NCI-H2081 (cell line): ENCODE measurements at regions not wholly inside any gene's neighbourhood (a gene's known extent, or its start where the extent isn't known, plus 50 kb on each side); places are given as distances from the start of the nearest gene placed in this dataset.

Source experiments
- DNase-seq, 2 experiments: peaks; one replicate each; lab custom pipeline; 2025; lab: John Stamatoyannopoulos, UW

- DNase-seq = no peak
Observed at GRCh38 chr22:47550524-47551430, 788.3 kb downstream of the TBC1D22A start.

- no peak for DNase-seq
Observed at GRCh38 chr22:47549741-47550340, 787.4 kb downstream of the TBC1D22A start.

- DNase-seq = no peak
Observed at GRCh38 chr22:47548953-47549740, 786.7 kb downstream of the TBC1D22A start.

GRCh38 chr22:47547881-47548650, 785.6 kb downstream of the TBC1D22A start:
- no peak for DNase-seq

GRCh38 chr22:47547239-47547661, 784.8 kb downstream of the TBC1D22A start:
- no peak for DNase-seq

- no peak for DNase-seq
Observed at GRCh38 chr22:47544696-47545095, 782.2 kb downstream of the TBC1D22A start.

- DNase-seq = no peak
Observed at GRCh38 chr22:47543447-47543846, 781.0 kb downstream of the TBC1D22A start.

- DNase-seq = no peak
Observed at GRCh38 chr22:47540011-47540410, 777.6 kb downstream of the TBC1D22A start.

GRCh38 chr22:47539374-47539773, 776.9 kb downstream of the TBC1D22A start:
- no peak for DNase-seq

- no peak for DNase-seq
Observed at GRCh38 chr22:47535681-47536080, 773.2 kb downstream of the TBC1D22A start.

- DNase-seq = no peak
Observed at GRCh38 chr22:47534804-47535410, 772.5 kb downstream of the TBC1D22A start.

- no peak for DNase-seq
Observed at GRCh38 chr22:47533961-47534803, 771.7 kb downstream of the TBC1D22A start.

- DNase-seq = no peak
Observed at GRCh38 chr22:47517062-47517461, 754.6 kb downstream of the TBC1D22A start.

GRCh38 chr22:47515384-47516125, 753.1 kb downstream of the TBC1D22A start:
- no peak for DNase-seq

GRCh38 chr22:47512617-47513016, 750.2 kb downstream of the TBC1D22A start:
- no peak for DNase-seq

- no peak for DNase-seq
Observed at GRCh38 chr22:47504962-47505361, 742.5 kb downstream of the TBC1D22A start.

- DNase-seq = no peak
Observed at GRCh38 chr22:47498969-47499495, 736.6 kb downstream of the TBC1D22A start.

GRCh38 chr22:47497666-47498065, 735.2 kb downstream of the TBC1D22A start:
- DNase-seq = no peak

GRCh38 chr22:47495110-47495509, 732.7 kb downstream of the TBC1D22A start:
- DNase-seq = no peak
